Superior temporal gyrus (tissue), 1 donor: ENCODE measurements at regions not wholly inside any gene's neighbourhood (a gene's known extent, or its start where the extent isn't known, plus 50 kb on each side); places are given as distances from the start of the nearest gene placed in this dataset.

Experiments
- DNase-seq: peaks from one replicate; pipeline ENCODE4 v3.0.0-alpha.2; 2016; ENCODE audit errors: extremely low spot score

DNA sequence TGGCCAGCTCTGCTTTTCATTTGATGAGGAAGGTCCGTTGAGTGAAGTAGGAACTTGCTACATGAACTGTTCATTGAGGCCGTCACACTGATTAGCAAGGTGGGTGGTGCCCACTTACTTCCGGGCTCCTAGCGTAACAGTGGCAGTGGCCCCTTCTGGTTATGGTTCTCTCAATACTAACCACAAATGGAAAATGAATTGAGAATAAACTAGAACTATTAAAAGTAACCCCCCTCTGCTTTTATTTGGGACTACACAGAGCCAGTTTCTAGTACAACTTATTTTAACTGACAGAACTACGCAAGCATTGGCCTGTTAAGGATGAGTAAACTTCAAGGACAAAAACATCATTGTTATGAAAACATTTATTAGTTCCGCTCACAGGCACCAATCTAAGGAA lies 519.1 kb downstream of the INHBA start:
- DNase-seq = no peak

DNA sequence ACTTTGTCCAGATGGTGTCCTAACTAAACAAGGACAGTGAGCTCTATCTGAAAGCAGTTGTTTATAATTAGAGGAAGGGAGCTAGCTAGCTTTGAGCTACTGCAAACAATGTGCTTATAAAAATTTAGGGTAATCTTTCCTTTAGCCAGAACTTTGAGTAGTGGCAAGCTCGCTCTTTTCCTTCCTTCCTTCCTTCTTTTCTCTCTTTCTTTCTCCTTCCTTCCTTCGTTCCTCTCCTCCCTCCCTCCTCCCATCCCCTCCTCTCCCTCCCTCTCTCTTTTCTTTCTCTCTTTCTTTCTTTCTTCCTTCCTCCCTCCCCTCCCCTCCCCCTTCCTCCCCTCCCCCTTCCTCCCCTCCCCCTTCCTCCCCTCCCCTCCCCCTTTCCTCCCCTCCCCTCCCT lies 520.1 kb downstream of the INHBA start:
- no peak for DNase-seq

DNA sequence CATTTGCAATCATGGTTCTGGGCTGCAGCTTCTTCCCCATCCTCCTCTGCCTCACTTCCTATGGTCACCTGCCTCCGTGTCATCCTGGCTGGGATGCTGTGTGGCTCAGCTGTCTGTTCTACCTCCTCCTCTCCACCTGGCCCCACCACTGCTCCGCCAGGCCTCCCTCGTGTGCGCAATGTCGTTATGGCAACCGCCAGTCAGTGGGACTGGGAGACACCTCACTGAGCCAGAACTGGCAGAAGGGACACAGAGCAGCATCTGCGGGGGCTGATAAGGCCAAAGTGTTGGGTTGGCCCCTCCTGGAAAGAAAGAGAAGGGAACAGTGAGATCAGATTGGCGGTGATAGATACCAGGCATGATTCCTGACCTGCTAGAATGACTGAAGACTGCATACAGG lies 527.5 kb downstream of the INHBA start:
- DNase-seq = no peak

DNA sequence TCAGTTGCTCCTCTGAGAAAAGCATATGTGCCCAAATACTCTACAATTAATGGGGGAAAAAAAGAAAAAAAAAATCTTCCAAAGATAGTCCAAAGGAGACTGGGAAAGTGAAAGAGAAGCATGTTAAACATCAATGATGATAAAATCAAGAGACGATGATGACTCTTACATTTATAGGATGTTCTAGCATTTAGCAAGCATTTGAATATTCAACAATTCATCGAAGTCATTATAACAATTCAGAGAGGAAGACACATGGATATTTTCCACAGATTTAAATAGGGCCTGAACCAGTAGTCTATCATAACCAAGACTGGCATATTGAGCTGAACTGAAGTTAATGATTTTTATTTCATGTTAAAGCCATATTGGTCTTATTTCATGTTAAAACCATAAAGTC lies 528.4 kb downstream of the INHBA start:
- DNase-seq = no peak

DNA sequence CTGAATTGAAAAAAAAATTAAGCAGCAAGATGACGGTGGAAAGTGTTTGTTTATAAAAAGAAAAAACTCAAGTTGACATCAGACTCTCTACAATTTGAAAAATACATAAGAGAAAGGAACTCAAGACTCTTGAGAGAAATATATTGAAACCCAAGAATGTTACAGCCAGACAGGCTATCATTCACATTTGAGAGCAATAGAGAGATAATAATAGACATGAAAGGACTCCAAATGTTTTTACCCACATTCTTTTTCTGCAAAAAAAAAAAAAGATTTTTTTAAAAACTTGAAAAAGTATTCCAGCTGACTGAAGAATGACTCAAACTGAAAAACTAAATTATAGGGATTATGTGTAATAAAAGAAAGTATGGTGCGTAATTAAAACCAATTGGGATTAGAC lies 532.4 kb downstream of the INHBA start:
- no peak for DNase-seq

DNA sequence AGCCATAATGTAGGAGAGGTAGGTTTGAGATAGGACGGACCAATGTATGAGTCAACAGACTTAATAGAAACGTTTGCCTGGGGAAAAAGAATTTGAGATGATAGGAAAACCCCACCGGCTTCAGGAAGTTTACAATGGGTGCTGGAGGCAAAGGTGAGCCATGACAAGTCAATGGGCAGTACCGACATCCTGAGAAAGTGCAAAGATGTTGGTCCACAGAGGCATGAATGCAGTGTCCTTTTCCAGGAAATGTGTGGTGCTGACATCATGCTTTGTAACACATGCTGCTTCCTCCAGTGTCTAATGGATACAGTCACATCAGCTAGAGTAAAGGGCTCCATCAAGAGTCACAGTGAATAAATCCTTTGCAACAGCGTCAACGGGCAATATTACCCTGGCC lies 533.6 kb downstream of the INHBA start:
- DNase-seq = no peak

DNA sequence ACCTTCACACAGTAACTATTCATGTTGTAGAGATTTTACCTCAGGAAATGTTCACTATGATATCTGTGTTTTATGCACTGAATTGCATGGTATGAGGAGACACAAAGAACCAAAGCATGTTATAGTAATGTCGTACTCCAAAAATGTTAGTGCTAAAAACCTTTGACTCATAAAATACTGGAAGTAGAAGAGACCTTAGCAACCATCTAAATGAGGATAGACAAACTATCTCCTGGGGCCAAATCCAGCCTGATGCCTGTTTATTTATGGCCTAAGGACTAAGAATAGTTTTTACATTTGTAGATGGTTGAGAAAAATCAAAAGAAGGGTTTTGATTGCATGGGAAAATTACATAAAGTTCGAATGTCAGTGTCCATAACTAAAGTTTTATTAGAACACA lies 535.1 kb downstream of the INHBA start:
- no peak for DNase-seq

DNA sequence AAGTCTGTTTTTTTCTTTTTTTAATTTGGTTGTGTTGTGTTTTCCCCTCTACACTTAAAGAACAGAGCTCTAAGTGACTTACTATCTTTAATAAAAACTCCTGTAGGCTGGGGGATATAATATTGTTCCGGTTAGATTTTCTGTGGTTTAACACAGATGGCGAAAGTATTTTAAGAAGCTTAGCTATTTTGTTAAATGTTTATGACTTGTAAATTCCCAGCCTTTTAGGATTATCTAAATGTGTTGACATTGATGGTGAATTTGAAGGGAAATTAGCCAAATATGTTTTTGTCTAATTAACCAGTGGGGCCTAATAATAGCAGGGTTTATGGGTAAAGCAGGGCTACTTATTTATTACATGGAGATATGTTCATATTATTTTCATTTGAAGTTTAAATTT lies 538.5 kb downstream of the INHBA start:
- no peak for DNase-seq

DNA sequence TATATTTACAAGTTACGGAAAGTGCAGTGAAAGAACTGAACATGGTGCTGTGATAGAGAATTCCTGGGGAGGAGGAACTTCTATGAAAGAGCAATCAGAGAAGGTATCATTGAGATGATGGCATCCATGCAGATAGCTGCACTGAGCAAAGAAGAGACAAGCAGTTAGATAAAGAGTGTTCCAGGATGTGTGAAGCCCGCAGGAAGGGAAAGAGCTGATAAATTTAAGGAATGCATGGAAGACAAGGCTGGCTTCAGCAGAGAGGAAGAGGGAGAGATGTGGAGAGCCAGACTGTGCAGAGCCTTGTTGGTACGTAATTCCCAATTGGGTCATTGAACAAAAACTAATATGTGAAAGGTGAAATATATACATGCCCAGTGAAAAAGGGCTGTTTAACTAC lies 538.9 kb downstream of the INHBA start:
- no peak for DNase-seq

DNA sequence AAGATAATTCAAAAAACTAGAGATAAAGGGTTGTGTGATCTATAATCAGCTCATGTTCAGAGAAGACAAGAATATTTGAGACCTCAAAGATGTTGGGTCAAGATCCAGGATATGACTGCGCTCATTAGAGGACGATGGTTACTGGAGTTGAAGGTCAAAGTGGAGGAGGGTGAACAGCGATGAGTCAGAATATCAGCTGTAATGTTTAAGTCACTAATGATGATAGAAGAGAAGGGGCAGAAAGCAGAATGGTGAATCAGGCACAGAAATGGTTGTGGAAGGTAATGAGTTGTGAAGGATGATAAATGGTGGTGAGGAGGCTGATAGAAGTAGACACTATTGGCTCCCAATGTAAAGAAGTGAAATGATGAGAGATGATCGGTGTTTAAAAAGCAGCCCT lies 540.3 kb downstream of the INHBA start:
- no peak for DNase-seq

DNA sequence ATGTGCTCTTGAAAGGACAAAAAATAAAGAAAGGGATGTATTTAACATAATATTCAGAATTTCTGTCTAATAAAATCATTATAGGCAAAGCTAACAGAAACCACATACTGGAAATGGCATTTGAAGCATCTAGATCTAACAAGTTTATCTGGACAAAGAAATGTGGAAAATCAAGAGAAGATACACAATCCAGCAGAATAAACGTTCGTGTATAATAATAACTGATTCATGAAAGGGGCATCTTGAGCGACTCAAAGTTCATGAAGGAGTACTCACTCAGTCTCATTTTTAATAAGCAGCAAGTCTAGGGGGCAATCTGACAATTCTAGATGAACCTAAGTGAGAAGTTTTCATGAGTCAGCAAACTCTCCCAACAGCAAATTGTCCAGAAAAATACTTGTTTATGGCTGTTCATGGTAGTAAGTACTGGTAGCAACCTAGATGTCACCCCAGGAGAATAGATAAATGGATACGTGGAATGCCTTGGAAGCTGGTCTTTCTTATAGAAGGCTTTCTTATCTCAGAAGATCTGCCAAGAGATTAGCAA lies 541.8 kb downstream of the INHBA start:
- DNase-seq = no peak

DNA sequence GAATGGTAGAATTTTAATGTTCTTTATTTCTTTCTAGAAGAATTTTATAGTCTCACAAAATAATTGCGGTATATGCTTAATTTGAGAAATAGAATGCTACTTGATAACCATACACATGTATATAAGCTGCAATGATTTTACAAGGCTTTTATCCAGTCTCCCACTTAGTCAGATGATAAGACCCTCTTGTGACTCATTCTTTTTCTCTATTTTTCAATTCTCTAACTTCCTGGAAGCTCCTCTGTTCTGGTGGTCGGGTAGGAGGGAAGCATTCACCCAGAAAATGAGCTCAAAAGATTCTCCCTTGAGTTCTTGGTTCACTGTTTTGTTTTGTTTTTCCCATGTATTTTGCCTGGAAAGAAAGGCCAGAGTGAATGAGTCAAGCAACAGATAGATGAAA lies 546.6 kb downstream of the INHBA start:
- DNase-seq = no peak

DNA sequence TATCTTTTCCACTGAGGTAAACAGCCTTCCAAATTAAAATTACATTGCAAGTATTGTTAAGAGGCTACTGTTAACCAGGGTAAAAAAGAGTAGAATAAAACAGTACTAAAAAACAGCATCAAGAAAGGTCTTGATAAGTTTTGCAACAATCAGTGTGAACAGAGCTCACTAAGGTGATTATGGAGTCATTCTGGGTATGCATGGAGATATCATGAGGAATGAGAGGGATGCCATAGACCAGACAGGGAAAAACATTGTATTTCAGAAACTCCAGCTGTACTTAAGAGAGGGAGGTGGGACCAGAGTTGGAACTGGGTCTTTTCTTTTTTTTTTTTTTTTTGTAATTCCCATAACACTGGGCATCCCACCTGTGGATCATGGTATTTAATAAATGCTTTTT lies 549.6 kb downstream of the INHBA start:
- DNase-seq = no peak

DNA sequence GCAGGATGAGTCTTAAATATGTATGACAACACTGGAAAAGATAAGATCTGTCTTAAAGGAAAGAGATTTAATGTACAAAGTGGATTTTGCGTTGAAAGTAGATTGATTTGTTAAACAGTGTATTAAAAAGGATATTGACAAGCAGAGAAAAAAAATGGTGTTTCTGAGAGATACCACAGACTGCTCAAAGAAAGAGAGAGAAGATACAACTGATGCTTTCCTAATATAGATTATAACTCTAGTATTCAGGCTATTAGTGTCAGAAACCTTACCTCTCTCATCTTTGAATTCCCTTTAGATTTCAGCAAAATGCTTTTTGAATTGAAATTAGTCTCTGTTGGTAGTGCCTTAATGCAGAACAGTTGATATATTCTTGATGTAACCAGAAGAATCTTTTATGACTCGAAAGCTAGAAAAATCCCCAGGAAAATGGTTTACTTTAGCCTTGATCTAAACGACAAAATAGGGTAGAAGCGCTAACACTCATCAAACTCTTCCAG lies 550.7 kb downstream of the INHBA start:
- DNase-seq = no peak

DNA sequence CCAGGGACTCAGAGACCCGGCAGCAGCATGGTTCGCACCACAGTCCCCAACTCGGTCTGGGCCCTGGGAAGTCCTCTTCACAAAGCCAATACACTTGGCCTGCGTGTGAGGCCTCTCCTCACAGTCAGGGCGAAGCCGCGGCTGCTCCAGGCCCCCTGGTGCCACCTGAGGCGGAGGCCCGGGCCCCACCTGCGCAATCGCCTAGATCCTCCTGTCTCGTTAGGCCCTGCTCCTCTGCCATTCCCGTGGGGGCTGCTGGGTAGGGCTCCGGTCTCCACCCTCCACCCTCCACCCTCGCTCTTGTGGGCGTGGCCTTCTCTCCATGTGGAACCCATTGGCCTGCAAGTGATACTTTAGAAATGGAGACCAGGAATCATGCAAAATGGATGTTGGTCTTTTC lies 553.3 kb downstream of the INHBA start:
- no peak for DNase-seq

DNA sequence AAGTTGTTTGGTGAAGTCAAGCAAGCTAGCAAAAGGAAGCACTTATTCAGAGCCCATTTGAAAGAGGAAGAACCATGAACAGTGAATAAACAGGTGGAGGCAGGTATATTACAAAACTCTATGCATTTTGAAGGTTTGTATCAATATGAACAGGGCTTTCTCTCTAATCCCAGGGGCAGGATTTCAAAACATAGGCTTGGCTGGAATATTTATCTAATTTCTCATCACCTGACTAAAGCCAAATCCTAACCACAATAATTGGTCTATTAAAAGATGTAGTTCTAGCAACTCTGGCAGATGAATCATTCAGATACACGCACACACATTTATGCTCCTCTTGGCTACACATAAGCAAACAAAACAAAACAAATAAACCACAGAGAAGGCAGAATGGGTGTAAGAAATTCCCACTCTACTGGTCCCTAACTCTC lies 554.4 kb downstream of the INHBA start:
- DNase-seq = no peak

DNA sequence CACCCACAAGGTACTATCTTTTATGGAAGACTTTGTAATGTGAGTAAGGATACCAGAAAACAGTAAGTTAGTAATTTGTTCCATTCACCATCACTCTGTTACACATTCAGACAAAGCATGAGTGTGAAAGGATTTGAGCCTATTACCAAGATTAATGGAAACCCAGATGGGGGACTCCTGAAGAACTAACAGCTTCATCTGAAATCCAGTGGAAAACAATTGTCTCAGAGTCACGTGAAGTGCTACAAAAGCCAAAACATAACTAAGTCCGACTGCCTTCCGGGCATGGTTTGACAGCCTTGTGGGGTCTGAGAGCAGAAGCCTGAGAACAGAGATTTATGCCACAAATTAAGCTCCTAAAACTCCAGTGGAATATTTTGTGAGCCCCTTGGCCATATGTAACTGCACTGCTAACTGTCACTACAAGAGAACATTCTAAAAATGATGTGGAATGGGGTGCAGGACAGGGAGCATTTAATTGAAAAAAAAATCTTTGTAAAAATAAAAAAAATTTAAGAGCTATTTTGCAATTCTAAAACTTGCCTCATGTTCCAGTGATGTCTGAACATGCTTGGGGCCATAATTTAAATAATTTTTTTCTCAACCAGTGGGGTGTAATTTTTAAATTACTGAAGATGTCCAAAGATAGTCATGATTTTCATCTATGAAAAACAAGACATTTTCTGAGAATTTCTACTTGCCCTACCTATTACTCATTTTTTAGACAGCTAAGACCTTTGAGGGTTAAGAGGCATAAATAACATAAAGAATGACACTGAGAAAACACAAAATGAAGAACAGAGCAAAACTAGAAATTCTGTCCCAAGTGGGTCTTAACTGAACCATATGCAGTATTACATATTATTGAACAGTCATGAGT lies 555.0 kb downstream of the INHBA start:
- DNase-seq = no peak

DNA sequence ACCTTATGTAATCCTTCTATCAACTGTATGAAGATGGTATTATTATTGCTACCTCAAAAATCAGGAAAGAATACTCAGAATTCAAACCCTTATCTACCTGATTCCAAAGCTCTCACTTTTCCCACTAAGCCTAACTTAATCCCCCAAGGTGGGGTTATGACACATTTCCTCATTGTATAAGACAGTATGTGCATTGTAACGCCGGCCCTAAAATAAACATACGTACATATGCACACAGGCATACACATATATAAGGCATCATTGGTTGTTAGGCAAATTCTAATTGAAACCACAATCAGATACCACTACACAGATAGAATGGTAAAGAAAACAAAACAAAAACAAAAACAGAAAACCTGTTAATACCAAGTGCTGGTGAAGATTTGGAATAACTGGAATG lies 556.5 kb downstream of the INHBA start:
- DNase-seq = no peak

DNA sequence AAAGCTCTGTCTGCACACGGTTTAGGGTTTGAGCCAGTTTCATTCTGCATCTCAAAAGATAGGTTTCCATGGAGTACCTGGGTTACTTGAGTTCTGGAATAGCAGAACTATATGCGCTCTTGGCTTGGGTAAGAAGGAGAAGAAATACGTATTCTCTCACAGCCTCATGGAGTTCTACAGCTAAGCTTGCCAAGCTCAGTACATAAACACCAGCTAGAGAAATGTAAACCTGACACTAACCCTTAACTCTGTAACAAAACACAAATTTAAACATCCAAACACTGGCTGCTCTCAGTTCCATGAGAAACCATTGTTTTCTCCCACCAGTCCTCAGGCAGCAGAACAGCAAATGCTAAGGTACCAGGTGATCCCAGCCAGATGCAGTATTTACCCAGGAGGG lies 557.2 kb downstream of the INHBA start:
- DNase-seq = no peak

DNA sequence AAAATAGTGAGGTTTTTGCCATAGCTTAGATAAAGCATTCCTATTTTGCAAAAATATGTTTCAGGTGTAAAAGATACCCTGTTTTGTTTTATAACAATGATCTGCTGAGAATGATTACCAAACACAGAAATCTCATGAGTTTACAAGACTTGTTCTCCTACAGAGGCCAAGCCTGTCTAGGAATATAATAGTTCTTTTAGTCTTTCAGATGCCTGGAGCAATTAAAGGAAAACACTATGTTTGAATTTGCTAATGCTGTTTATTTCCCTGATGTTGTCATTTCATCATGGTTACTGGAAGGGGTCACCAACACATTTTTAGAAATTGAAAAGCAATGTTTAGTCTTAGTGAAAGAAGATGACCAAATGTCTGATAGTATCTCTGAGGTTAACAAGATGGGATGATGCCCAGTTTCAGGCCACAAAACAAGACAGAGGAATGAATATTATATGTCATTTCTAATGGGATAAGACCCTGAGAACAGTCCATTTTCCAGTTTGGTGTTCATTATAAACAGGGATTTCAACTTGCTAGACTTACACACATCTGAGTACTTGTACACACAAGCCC lies 559.9 kb downstream of the INHBA start:
- no peak for DNase-seq

DNA sequence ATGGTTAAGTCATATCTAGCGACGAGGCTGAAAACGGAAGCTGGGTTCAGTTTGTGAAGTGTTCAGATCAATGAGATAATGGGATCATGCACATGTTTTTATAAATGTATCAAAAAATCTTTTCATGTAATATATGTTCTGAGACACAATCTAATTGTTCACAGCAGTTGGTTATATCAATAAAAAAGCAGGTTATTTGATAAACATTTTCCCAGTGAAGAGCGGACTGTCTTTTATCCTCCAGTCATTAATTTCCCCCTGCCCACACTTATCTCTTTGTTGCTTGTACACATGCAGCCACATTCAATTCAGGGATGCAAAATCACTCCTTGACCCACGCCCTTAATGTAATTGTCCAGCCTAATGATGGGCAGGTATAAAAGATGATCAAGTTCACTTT lies 563.1 kb downstream of the INHBA start:
- DNase-seq = no peak

DNA sequence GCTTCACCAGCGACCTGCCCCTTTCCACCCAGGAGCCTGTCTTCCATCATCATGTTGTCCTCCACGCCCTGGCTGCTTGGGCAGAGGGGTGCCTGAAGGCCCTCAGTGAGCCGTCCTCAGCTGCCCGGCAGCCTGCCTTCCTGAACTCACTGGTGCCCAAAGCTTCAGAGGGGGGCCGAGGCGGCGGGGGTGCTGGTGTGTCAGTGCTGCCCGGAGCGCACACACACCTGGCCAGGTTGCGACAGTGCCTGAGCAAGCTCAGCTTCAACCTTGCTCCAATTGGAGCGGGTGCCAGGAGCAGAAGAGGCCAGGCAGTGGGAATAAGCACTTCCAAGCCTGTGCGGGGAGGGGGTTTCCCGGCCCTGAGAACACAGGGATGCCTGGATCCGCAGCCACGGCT lies 566.3 kb downstream of the INHBA start:
- no peak for DNase-seq

DNA sequence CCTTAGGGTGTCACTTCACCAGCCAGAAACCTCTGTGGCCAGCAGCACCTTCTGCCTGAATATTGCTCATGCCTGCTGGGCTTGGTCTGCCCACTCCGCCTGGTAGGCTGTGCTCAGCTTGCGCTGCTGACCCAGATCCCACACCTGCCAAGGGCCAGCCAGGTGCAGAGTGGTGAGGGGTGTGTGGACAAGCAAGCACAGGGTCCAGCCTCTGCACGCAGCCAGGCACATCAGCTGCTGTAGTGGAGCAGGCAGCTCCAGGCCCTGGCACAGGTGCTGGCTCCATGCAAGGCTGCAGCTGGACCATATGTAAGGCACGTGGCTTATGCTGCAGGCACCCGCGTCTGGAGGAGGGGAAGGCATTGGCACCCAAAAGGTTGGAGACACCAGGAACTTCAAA lies 567.4 kb downstream of the INHBA start:
- no peak for DNase-seq
